ENCODE measurements at regions not wholly inside any gene's neighbourhood (a gene's known extent, or its start where the extent isn't known, plus 50 kb on each side); places are given as distances from the start of the nearest gene placed in this dataset.

DNA sequence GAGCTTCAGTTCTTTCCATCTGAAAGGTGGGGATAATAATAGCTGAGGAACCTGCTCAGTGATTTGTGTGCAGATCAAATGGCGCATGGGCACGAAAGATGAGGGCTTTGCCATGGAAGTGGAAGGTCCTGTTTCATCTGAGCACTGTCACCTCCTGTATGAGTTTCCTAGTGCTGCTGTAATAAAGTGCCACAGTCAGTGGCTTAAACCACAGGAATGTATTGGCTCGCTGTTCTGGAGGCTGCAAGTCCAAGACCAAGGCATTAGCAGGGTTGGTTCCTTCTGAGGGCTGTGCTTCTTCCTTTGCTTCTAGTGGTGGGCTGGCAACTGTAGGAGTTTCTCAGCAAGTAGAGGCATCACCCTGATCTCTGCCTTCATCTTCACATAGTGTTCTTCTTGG is 51.1 kb upstream of the RBM15 start:
- no peaks in the 10 kb centered on the region for H3K9me3 Mint-ChIP-seq
- H3K4me3 ChIP-seq (ENCODE audit: low read length) = no peak overlapping the region
- no peaks in the 10 kb centered on the region for H3K9me3 ChIP-seq (ENCODE audit: control insufficient read depth, low read length)
- no peaks in the 10 kb centered on the region for H3K4me1 ChIP-seq (ENCODE audit: control insufficient read depth, insufficient read depth, low read length)
- no peak for TF ChIP-seq CTCF (conservative IDR thresholded peaks at IDR 0.05)
- H3K4me1 Mint-ChIP-seq = peaks cover 3% of the 10 kb centered on the region
- H3K27me3 ChIP-seq (ENCODE audit: control insufficient read depth, insufficient read depth, low read length, poor library complexity, severe bottlenecking) = peaks cover 15% of the 10 kb centered on the region
- H3K27ac ChIP-seq (ENCODE audit: low read depth, low read length) = no peak overlapping the region
- H3K4me3 Mint-ChIP-seq = no peak overlapping the region
- WGBS, 2 experiments (ENCODE audit: insufficient coverage in 1 of 2, insufficient read length in 1 of 2) = 94 to 96% methylated on average over 3 of the region's 3 CpGs
- no peak overlapping the region for H3K9ac ChIP-seq (ENCODE audit: extremely low read depth, low read length, poor library complexity, severe bottlenecking)
- DNase-seq = no peak
- H3K27me3 Mint-ChIP-seq (ENCODE audit: insufficient read depth) = peaks cover 10% of the 10 kb centered on the region
- H3K36me3 Mint-ChIP-seq (ENCODE audit: low read depth) = no peaks in the 10 kb centered on the region
- no peaks in the 10 kb centered on the region for H3K36me3 ChIP-seq (ENCODE audit: control insufficient read depth, insufficient read depth, low read length)
- H3K27ac Mint-ChIP-seq = no peak overlapping the region

All from endodermal cell (in vitro differentiated cells).